K562 (cell line): ENCODE measurements at regions not wholly inside any gene's neighbourhood (a gene's known extent, or its start where the extent isn't known, plus 50 kb on each side); places are given as distances from the start of the nearest gene placed in this dataset.
A peak's percentile ranks its signal among the peaks of the same experiment; 100 is the strongest.

Experiments
- ATAC-seq: fragments of 200-7000 bp; cut with Tn5 transposase; 3 replicates; pipeline ENCODE4 v1.9.1; 2020; ENCODE audit warnings: moderate library complexity
- BruUV-seq: library from RNA; stranded (reverse); fragments of 400-500 nt; replicated peaks from 2 replicates; lab custom pipeline; 2021; lab: Mats Ljungman, UMichigan
- CTCF ChIA-PET: fragments of 300-600 bp; formaldehyde crosslinking; extraction: SDS; loops from one replicate; lab custom pipeline; 2021; ENCODE audit warnings: low intra/inter-chr PET ratio; lab: Yijun Ruan, JAX
- POLR2A ChIA-PET: fragments of 300-600, 350-650 bp; sonication (Branson Sonifier 250); formaldehyde crosslinking; extraction: SDS; loops from one replicate; lab custom pipeline; 2021; ENCODE audit warnings: antibody characterized with exemption, inconsistent platforms; lab: Yijun Ruan, JAX
- DNase-seq, 4 experiments: peaks; one replicate each; pipeline versions ENCODE4 v3.0.0 to v3.0.0-alpha.2; 2011 to 2018; ENCODE audit warnings: low spot score in 3 of 4, mixed read lengths in 3 of 4; ENCODE audit errors: extremely low read depth in 1 of 4
- FAIRE-seq: peaks from 2 replicates; lab custom pipeline; 2011; peaks lifted over from hg19 to GRCh38; lab: Jason Lieb, UNC
- H2AFZ ChIP-seq: 2 replicates; pipeline ENCODE4 v1.6.0; 2011; ENCODE audit warnings: low read depth, low read length, control low read depth, inconsistent platforms
- H3K27ac ChIP-seq: fragments of 200-600 bp; 3 replicates; pipeline ENCODE4 v1.8.0; 2011; ENCODE audit warnings: low read depth, mild to moderate bottlenecking, control low read depth, inconsistent platforms, low read length, moderate library complexity, mixed read lengths; ENCODE audit errors: extremely low read depth
- H3K27me3 ChIP-seq, 2 experiments: fragments of 300-600 bp in 1 of 2; 2 replicates in 1 of 2; 3 replicates in 1 of 2; pipeline versions ENCODE4 v1.6.0 to v1.8.0; 2011; ENCODE audit warnings: inconsistent platforms in 2 of 2, low read length in 2 of 2, mild to moderate bottlenecking in 1 of 2, mixed read lengths in 1 of 2, moderate library complexity in 1 of 2; ENCODE audit not compliant: control insufficient read depth in 2 of 2, insufficient read depth in 2 of 2
- H3K36me3 ChIP-seq: fragments of 300-600 bp; 3 replicates; pipeline ENCODE4 v1.8.0; 2011; ENCODE audit warnings: mild to moderate bottlenecking, low read length, inconsistent platforms; ENCODE audit not compliant: control insufficient read depth, insufficient read depth
- H3K4me1 ChIP-seq, 2 experiments: fragments of 200-600 bp in 1 of 2; replicated peaks in 1 of 2; 2 replicates in 1 of 2; 3 replicates in 1 of 2; pipeline versions ENCODE4 v1.5.1 to v1.8.0; 2011; ENCODE audit warnings: inconsistent platforms in 2 of 2, low read length in 2 of 2, mild to moderate bottlenecking in 1 of 2, mixed read lengths in 1 of 2, moderate library complexity in 1 of 2; ENCODE audit not compliant: control insufficient read depth in 2 of 2, insufficient read depth in 2 of 2
- H3K4me2 ChIP-seq: 2 replicates; pipeline ENCODE4 v1.6.1; 2011; ENCODE audit warnings: low read length, control low read depth, inconsistent platforms, mixed read lengths; ENCODE audit not compliant: insufficient read depth
- H3K4me3 ChIP-seq: fragments of 200-600 bp; sonication (generic), shearing (Covaris generic); 2 replicates; pipeline ENCODE4 v1.5.1; 2016; ENCODE audit warnings: control low read depth, inconsistent platforms
- H3K79me2 ChIP-seq: fragments of 200-600 bp; 3 replicates; pipeline ENCODE4 v1.8.0; 2011; ENCODE audit warnings: low read length, inconsistent platforms; ENCODE audit not compliant: control insufficient read depth, insufficient read depth
- H3K9ac ChIP-seq, 2 experiments: 2 replicates each; pipeline versions ENCODE4 v1.6.0 to v1.6.1; 2011; ENCODE audit warnings: low read depth in 2 of 2, low read length in 2 of 2, control low read depth in 1 of 2, inconsistent platforms in 1 of 2, mild to moderate bottlenecking in 1 of 2, mixed read lengths in 1 of 2; ENCODE audit not compliant: insufficient read depth in 1 of 2
- H3K9me1 ChIP-seq: one replicate; pipeline ENCODE4 v1.6.0; 2011; ENCODE audit warnings: inconsistent platforms, mild to moderate bottlenecking, low read length, moderate library complexity; ENCODE audit not compliant: control insufficient read depth, insufficient read depth
- H3K9me3 ChIP-seq: replicated peaks from 2 replicates; pipeline ENCODE4 v1.5.1; 2011; ENCODE audit warnings: low read depth, low read length, inconsistent platforms; ENCODE audit not compliant: control insufficient read depth, insufficient read depth
- H4K20me1 ChIP-seq: replicated peaks from 2 replicates; pipeline ENCODE4 v1.6.1; 2011; ENCODE audit warnings: low read length, inconsistent platforms, mixed read lengths; ENCODE audit not compliant: control insufficient read depth, insufficient read depth
- ATF3 ChIP-seq, 2 experiments: fragments of 450-650 bp in 1 of 2; sonication (generic) in 1 of 2; formaldehyde crosslinking in 1 of 2; IDR thresholded peaks in 1 of 2; conservative IDR thresholded peaks in 1 of 2; 2 replicates each; pipeline versions ENCODE4 v1.6.1 to v1.8.1; 2016 to 2023; ENCODE audit warnings: mild to moderate bottlenecking in 2 of 2, moderate library complexity in 2 of 2, inconsistent platforms in 1 of 2, missing genetic modification reagents in 1 of 2
- CEBPG ChIP-seq, 3 experiments: fragments of 200-800 bp in 1 of 3; sonication (Bioruptor generic) in 1 of 3; sonication (generic) in 1 of 3; formaldehyde crosslinking in 1 of 3; IDR thresholded peaks in 2 of 3; conservative IDR thresholded peaks in 1 of 3; 2 replicates each; pipeline versions ENCODE4 v1.6.1 to v1.8.0; 2016 to 2022; ENCODE audit warnings: missing compliant biosample characterization in 2 of 3, missing genetic modification characterization in 2 of 3, mild to moderate bottlenecking in 1 of 3, missing genetic modification reagents in 1 of 3
- DLX4 ChIP-seq: fragments of 250-450 bp; sonication (Bioruptor Pico); IDR thresholded peaks from 2 replicates; pipeline ENCODE4 v1.6.1; 2021; ENCODE audit warnings: mild to moderate bottlenecking
- WGBS: fragments of 100-300 bp; shearing (Covaris generic); methylation state at CpG from one replicate; pipeline ENCODE4 v1.1.6; 2016; ENCODE audit warnings: low coverage, mixed read lengths; ENCODE audit not compliant: insufficient coverage; ENCODE audit errors: missing lambda C conversion rate; 5-methylcytosine and 5-hydroxymethylcytosine counted together
- in situ Hi-C: fragments of 300-500 bp; cut with MboI; formaldehyde crosslinking; loops from 4 replicates; pipeline ENCODE4 v1.15.0; 2018; ENCODE audit warnings: inconsistent platforms, mixed read lengths
- intact Hi-C: fragments of 100-400 bp; cut with micrococcal nuclease; formaldehyde crosslinking; loops from 2 replicates; pipeline ENCODE4 v1.14.2; 2022

GRCh38 chr10:117677239-117677638 lies 134.7 kb downstream of the EMX2 start:
- Histone ChIP-seq H3K36me3 (no peaks in the 10 kb centered on the region), H3K9me3 (no peaks in the 10 kb centered on the region), H3K4me1 (no peaks in the 10 kb centered on the region), H3K4me2 (no peak overlapping the region), H3K4me3 (no peak overlapping the region), H3K9me1 (no peaks in the 10 kb centered on the region), H2AFZ (no peak overlapping the region), H3K79me2 (no peaks in the 10 kb centered on the region), H3K27me3 (peaks cover 8 to 30% of the 10 kb centered on the region in 2 experiments; a peak in 4 of 5 replicates), H4K20me1 (no peaks in the 10 kb centered on the region), H3K27ac (no peak overlapping the region), H3K9ac (no peak overlapping the region)
- CTCF ChIA-PET, result no interaction called here
- no TSS peak for BruUV-seq
- in situ Hi-C loops (no loop called here), intact Hi-C loops (no loop called here)
- POLR2A ChIA-PET, result no interaction called here
- peak; percentile 77 for ATAC-seq
- peak in 1 of 4 experiments; percentile 8 for DNase-seq
- 0% methylated on average over 5 of the region's 7 CpGs for WGBS
- TF ChIP-seq ATF3 (IDR thresholded peaks at IDR 0.05) (peak; percentile 14; the same call in 1 of the 2 replicates), ATF3 (CRISPR knock-in tag; conservative IDR thresholded peaks at IDR 0.05) (no peak), DLX4 (CRISPR knock-in tag) (no peak), CEBPG (CRISPR knock-in tag; IDR thresholded peaks at IDR 0.05) (no peak), CEBPG (tag; conservative IDR thresholded peaks at IDR 0.05 in 1 of 2, IDR thresholded peaks at IDR 0.05 in 1 of 2) (0 out of 4 replicates have a peak, but pooled peaks of 1 of the 2 experiments have one; percentile 36)
- no peak for FAIRE-seq
